HG02970 (cell line): ENCODE measurements at regions not wholly inside any gene's neighbourhood (a gene's known extent, or its start where the extent isn't known, plus 50 kb on each side); places are given as distances from the start of the nearest gene placed in this dataset.

Source experiments
- ATAC-seq: cut with Tn5 transposase; IDR thresholded peaks from one replicate; pipeline ENCODE4 v1.9.1; 2021; ENCODE audit warnings: mild to moderate bottlenecking, moderate library complexity, moderate number of reproducible peaks; ENCODE audit not compliant: unreplicated experiment, low FRiP score

GRCh38 chr11:27783701-27784355 is 83.6 kb upstream of the BDNF start:
- ATAC-seq, result no peak

- ATAC-seq, result no peak
Observed at GRCh38 chr11:27777033-27777432, 76.8 kb upstream of the BDNF start.

- no peak for ATAC-seq
Observed at GRCh38 chr11:27773884-27774283, 73.6 kb upstream of the BDNF start.

GRCh38 chr11:27771516-27771915 is 71.3 kb upstream of the BDNF start:
- ATAC-seq, result no peak

GRCh38 chr11:27770576-27770975 is 70.3 kb upstream of the BDNF start:
- no peak for ATAC-seq

- no peak for ATAC-seq
Observed at GRCh38 chr11:27763736-27764135, 63.5 kb upstream of the BDNF start.

GRCh38 chr11:27761356-27761755 is 61.1 kb upstream of the BDNF start:
- ATAC-seq, result no peak

GRCh38 chr11:27757953-27758352 is 57.7 kb upstream of the BDNF start:
- no peak for ATAC-seq

- ATAC-seq, result no peak
Observed at GRCh38 chr11:27754035-27755017, 54.1 kb upstream of the BDNF start.
